CD4-positive, alpha-beta T cell treated with Interleukin-17A for 4 hours (primary cell): ENCODE measurements at regions not wholly inside any gene's neighbourhood (a gene's known extent, or its start where the extent isn't known, plus 50 kb on each side); places are given as distances from the start of the nearest gene placed in this dataset.
"Not testable (repeated sequence)": the region's sequence is repeated elsewhere in the genome, so short reads cannot be mapped to it uniquely, and the experiment has no call there.

Experiments used
- DNase-seq: peaks from one replicate; pipeline ENCODE4 v3.0.0-alpha.2; 2020; ENCODE audit warnings: mixed read lengths

DNA sequence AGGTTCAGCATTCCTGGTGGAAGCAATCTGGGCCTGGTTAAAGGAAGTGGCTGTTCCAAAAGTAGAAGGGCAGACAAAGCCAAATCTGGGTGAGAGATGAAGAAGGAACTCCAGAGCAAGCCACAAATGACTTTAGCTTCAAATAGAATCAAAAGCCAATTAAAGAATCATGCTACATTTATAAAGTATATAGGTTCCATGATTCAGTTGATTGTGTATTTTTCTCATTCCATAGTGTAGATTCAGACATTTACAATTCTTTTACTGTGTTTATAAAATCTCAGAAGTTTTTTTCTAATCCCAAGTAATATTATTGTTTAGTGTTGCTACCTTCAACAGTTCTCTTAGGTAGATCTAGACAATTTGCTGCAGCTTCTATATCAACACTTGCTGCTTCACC is 262.0 kb downstream of the PLK2 start:
- no peak for DNase-seq

DNA sequence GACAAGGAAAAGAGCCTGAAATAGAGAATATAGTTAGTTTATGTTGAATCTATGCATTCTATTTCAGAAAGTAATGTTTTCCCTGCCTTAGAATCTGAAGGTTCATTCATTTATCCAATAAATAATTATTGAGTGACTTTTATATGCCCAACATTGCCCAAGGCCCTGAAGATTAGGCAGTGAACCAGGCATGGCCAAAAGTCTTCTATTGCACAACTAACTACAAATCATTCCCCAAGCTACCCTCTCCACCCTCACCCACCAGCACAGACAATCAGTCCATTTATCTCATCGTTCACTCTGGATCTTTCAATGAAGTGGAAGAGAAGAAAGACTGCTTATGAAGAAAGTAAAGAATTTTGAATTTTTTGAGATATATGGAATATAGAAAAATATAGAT is 268.4 kb downstream of the PLK2 start:
- no peak for DNase-seq

DNA sequence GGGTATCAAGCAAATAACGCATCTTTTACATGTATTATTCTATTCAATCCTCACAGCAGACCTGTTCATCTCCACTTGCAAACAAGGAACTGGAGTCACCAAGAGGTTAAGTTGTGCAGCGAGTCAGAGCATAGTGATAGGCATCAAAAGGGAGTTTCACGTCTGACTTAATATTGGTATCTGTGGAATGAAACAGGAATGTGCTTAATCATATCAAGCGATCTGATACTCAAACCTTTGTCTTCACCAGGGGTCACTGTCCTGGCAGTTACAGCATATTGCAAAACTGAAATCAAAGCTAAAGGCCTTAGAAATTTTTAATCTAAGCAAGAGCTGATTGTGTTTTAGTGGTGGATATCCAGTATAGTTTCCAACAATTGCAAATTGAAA is 271.6 kb downstream of the PLK2 start:
- DNase-seq = no peak

- no peak for DNase-seq
Observed at GRCh38 chr5:58187432-58188261, 272.2 kb downstream of the PLK2 start.

DNA sequence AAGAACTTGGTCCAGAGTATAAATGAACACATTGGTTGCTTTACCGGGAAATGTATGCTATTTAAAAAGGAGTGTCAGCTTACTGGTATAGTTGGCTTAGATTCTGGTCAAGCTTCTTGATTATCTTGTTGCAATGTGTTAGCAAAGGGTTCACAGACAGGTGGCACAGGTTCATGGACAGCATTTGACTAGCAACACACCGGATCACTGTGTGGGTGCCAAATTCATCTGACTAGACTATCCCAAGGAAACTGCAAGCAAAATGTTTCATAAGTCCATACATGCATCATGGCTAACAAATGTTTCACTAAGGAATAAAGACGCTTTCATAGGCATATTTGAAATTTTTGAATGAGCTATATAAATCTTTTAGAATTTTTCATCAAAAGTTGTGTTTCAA is 274.1 kb downstream of the PLK2 start:
- no peak for DNase-seq

DNA sequence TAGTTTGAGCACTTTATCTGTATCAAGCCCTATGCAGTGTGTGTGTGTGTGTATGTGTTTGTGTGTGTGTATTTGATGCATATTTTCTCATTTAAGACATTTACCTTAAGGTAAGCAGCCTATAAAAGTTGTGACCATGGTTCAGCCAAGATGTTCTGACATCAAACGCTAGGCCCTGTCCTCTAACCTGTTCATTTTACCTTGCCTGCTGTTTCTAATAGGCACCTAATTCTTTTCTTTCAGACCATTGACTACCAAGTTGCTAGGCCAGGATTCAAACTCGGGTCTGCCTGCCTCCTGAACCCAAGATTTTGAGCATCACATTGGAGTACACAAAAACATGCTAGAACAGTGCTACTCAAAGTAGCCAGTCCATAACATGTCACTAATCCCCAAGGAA is 274.5 kb downstream of the PLK2 start:
- no peak for DNase-seq

DNA sequence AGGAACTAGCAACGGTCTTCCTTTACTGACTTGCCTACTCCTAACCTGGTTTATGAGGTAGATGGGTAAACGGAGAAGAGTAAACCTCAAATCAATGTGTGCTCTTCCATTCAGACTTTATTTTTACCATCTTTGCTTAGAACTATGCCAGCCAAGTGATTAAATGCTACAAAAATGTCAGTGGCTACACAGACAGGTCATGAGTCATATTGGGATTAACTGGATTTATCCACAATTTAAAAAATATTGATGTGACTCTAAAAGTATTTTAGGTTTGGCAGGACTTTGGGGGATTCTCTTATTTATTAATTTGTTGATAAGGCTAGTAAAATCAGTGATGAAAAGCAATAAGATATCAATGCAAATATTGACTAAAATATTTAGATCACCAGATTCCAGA is 275.0 kb downstream of the PLK2 start:
- DNase-seq = no peak

DNA sequence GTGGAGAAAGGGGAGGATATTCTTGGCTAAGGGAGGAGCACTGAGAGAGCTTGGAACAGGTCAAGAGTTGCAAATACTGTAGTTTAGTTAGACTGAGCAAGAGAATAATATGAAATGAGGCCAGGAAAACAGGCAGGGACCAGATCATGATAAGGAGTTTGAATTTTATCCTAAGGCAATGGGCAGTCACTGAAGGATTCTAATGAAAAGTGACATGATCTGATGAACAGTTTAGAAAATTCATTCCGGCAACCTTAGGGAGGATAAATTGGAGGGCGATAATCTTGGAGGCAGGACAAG is 276.1 kb downstream of the PLK2 start:
- DNase-seq = no peak

DNA sequence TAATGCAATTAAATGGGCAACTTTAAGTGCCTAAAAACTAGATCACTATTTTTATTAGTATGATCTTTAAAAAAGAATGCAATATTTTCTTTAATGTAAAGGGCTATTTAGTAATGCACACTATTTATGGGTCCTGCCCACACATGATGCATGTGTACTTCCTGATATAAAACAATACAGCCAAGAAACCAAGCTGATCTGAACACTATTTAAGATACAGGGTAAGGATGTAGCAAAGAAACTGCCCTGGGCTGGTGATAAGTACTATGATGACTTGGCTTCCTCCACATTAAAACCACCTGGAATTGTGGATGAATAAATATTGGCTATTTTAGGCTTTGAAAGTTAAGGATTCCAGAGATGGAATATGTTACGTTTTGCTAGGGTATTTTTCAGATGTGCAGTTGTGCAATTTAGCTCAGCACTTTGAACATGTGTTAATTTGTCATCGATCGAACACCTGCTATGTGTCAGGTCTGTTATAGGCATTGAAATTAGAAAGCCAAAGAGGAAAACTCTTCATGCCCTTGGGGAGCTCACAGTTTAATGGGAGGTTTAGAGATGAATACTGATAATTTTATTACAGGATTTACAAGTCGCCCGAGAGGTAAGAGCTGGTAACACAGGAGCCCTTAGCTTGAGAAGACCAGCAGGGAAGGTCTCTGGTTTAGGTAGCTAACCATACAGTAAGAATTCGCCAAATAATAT is 276.7 kb downstream of the PLK2 start:
- no peak for DNase-seq

- DNase-seq = no peak
Observed at GRCh38 chr5:58182287-58182841, 277.5 kb downstream of the PLK2 start.

- DNase-seq = no peak
Observed at GRCh38 chr5:58181578-58182286, 278.2 kb downstream of the PLK2 start.

- no peak for DNase-seq
Observed at GRCh38 chr5:58172946-58173345, 286.9 kb downstream of the PLK2 start.

- no peak for DNase-seq
Observed at GRCh38 chr5:58165152-58165551, 294.7 kb downstream of the PLK2 start.

DNA sequence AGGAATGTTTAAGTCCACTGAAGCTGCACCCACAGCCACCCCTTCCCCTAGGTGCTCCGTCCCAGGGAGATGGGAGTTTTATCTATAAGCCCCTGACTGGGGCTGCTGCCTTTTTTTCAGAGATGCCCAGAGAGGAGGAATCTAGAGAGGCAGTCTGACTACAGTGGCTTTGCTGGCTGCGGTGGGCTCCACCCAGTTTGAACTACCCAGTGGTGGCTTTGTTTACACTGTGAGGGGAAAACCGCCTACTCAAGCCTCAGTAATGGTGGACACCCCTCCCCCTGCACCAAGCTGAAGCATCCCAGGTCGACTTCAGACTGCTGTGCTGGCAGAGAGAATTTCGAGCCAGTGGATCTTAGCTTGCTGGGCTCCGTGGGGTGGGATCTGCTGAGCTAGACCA is 298.0 kb downstream of the PLK2 start:
- not testable (repeated sequence) for DNase-seq

- no peak for DNase-seq
Observed at GRCh38 chr5:58156973-58157701, 302.7 kb downstream of the PLK2 start.

DNA sequence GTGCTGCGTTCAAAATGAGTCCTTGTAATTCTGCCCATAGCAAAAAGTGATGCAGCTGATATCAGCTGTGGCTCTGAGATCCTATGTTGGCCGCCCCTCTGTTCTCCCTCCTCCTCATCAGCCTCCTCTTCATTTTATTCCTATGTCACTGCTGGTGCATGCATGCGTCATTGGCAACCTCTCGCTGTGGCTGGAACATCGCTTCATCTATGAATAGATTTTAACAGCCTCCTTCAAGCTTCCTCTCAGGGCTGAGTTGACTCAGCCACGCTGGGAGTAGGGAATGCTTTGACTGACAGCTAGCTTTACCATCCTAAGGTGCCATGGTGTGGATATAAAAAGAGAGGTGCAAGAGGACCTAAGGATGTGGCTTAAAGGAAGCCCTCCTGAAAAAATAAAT is 303.5 kb downstream of the PLK2 start:
- no peak for DNase-seq

DNA sequence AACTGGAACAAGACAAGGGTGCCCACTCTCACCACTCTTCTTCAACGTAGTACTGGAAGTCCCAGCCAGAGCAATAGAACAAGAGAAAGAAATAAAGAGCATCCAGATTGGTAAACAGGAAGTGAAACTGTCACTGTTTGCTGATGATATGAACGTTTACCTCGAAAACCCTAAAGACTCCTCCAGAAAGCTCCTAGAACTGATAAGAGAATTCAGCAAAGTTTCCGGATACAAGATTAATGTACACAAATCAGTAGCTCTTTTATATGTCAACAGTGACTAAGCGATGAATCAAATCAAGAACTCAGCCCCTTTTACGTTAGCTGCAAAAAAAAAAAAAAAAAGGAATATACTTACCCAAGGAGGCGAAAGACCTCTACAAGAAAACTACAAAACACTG is 306.6 kb downstream of the PLK2 start:
- no peak for DNase-seq

- no peak for DNase-seq
Observed at GRCh38 chr5:58151414-58151813, 308.5 kb downstream of the PLK2 start.

GRCh38 chr5:58150926-58151325 is 309.0 kb downstream of the PLK2 start:
- no peak for DNase-seq

DNA sequence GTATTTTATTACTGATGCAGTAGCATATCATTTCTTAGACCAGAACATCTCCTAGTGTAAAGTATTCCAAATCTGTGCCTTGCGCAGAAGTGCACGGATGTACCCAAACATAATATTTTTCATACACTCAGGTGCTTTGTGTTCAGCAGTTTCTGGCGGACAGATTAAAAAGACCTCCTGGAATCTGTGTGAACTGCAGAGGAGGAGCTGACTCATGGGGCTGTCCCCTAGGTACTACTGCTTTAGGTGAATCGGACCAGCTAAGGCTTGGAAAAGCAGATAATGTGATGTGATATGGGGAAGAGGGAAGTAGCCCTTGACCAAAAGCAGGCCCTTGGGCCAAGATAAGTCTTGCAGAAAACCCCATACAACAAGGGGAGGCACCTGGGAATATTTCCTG is 310.1 kb downstream of the PLK2 start:
- no peak for DNase-seq

GRCh38 chr5:58149345-58149744 is 310.5 kb downstream of the PLK2 start:
- DNase-seq = no peak

DNA sequence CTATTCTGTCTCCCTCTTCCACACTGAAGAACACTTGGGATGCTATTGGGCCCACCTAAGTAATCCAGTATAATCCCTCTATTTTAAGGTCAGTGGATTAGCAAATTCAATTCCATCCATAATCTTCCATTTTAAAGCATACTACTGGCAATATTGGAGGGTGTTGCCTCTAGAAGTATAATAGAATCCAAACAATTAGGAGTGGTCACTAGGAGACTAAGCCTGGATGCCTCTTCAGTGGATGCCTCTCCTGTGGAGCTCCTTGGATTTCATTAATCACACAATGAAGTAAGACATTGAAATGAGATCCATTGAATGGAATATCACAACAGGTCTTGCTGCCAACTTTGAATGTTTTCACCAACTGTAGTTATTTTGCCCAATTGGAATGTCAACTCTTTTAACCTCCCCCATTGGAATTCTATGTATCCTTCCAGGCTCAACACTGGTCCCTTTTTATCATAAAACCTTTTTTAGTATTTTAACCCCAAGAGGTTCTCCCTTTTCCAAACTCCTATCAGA is 311.6 kb downstream of the PLK2 start:
- DNase-seq = no peak

DNA sequence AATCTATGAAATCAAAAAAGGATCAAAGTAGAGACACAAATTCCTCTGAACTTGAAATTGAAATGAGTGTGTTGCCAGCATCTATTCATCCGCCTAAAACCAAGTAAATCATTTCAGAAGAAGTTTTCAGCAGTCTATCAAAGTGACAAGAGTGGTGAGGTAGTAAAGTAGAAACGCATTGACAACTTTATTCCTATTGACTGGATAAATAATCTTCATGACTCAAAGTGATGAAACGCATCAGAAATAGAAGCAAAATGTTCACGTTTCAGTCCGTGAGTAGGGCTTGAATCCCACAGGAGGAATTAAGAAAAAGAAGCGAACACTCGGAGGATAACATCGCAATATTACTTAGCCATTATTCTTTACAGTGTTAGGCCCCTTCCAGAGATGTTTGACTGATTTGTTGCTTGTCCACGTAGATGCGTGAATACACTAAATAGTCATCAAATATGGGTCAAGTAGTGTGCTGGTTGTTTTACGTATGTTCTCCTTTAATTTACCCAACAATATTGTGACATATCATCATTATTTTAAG is 314.4 kb downstream of the PLK2 start:
- no peak for DNase-seq
